ENCODE measurements at regions not wholly inside any gene's neighbourhood (a gene's known extent, or its start where the extent isn't known, plus 50 kb on each side); places are given as distances from the start of the nearest gene placed in this dataset.

DNA sequence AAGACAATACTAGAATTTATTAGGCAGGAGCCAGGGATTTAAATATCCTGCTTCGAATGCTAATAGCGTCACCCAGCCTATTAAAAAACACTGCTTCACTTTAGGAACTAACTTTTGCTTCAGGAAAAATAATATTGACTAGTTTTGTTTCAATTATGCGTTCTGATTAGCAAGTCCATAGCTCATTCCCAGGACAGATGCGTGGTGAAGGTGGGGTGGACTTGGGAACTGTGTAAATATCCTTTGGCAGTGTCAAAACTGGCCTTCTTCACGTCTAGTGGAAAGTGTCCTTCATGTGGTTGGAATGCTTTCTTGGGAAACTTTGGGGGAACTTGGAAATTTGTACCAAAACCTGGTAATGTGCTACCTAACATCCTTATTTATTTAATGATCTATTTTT, 474.8 kb upstream of the NOVA1 start (continued):
- TF ChIP-seq, protein P1, sequence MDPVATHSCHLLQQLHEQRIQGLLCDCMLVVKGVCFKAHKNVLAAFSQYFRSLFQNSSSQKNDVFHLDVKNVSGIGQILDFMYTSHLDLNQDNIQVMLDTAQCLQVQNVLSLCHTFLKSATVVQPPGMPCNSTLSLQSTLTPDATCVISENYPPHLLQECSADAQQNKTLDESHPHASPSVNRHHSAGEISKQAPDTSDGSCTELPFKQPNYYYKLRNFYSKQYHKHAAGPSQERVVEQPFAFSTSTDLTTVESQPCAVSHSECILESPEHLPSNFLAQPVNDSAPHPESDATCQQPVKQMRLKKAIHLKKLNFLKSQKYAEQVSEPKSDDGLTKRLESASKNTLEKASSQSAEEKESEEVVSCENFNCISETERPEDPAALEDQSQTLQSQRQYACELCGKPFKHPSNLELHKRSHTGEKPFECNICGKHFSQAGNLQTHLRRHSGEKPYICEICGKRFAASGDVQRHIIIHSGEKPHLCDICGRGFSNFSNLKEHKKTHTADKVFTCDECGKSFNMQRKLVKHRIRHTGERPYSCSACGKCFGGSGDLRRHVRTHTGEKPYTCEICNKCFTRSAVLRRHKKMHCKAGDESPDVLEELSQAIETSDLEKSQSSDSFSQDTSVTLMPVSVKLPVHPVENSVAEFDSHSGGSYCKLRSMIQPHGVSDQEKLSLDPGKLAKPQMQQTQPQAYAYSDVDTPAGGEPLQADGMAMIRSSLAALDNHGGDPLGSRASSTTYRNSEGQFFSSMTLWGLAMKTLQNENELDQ (tag by site-specific recombination; IDR thresholded peaks at IDR 0.05; ENCODE audit: low read depth), result no peak
- TF ChIP-seq, protein P2, sequence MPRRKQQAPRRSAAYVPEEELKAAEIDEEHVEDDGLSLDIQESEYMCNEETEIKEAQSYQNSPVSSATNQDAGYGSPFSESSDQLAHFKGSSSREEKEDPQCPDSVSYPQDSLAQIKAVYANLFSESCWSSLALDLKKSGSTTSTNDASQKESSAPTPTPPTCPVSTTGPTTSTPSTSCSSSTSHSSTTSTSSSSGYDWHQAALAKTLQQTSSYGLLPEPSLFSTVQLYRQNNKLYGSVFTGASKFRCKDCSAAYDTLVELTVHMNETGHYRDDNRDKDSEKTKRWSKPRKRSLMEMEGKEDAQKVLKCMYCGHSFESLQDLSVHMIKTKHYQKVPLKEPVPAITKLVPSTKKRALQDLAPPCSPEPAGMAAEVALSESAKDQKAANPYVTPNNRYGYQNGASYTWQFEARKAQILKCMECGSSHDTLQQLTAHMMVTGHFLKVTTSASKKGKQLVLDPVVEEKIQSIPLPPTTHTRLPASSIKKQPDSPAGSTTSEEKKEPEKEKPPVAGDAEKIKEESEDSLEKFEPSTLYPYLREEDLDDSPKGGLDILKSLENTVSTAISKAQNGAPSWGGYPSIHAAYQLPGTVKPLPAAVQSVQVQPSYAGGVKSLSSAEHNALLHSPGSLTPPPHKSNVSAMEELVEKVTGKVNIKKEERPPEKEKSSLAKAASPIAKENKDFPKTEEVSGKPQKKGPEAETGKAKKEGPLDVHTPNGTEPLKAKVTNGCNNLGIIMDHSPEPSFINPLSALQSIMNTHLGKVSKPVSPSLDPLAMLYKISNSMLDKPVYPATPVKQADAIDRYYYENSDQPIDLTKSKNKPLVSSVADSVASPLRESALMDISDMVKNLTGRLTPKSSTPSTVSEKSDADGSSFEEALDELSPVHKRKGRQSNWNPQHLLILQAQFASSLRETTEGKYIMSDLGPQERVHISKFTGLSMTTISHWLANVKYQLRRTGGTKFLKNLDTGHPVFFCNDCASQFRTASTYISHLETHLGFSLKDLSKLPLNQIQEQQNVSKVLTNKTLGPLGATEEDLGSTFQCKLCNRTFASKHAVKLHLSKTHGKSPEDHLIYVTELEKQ (tag by site-specific recombination; IDR thresholded peaks at IDR 0.05; ENCODE audit: borderline replicate concordance), result no peak

DNA sequence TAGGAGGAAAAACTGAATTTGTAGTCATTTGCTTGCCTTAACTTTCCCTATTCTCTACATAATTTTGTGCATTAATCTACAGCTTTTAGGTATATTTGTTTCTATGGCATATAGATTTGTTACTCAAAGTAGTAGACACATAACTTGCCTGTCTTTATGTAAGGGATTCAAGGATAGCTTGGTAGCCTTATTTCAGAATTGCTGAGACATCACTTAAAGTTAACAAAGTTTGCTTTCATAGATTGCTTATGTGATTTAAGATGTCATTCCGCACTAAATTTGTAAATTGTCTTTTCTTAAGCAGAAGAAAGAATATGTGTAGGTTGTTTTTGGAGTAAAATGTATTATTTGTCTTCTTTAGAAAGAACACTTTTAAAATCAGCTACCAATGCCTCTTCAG, 477.7 kb upstream of the NOVA1 start:
- H3K27ac ChIP-seq (ENCODE audit: extremely low read depth, low read depth, low read length), result no peak overlapping the region
- no peaks in the 10 kb centered on the region for H3K36me3 ChIP-seq (ENCODE audit: control insufficient read depth in 2 of 2, insufficient read depth in 1 of 2, low read length in 2 of 2)
- no peaks in the 10 kb centered on the region for H3K9me3 ChIP-seq (ENCODE audit: control insufficient read depth, insufficient read depth, low read depth, low read length)
- no peak overlapping the region for H3K4me3 ChIP-seq (ENCODE audit: low read depth, low read length)
- no peak for TF ChIP-seq YY2 (tag by site-specific recombination; IDR thresholded peaks at IDR 0.05)
- TF ChIP-seq, protein P3, sequence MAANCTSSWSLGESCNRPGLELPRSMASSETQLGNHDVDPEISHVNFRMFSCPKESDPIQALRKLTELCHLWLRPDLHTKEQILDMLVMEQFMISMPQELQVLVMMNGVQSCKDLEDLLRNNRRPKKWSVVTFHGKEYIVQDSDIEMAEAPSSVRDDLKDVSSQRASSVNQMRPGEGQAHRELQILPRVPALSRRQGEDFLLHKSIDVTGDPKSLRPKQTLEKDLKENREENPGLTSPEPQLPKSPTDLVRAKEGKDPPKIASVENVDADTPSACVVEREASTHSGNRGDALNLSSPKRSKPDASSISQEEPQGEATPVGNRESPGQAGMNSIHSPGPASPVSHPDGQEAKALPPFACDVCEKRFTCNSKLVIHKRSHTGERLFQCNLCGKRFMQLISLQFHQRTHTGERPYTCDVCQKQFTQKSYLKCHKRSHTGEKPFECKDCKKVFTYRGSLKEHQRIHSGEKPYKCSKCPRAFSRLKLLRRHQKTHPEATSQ (tag by site-specific recombination; IDR thresholded peaks at IDR 0.05), result no peak
- ChIA-PET CTCF (interaction anchor here (0.6 kb wide), 1 partner anchor 1557 kb away, joined by 3 read pairs; no protein-coding TSS in a partner anchor), POLR2A (no interaction called here)
- no peaks in the 10 kb centered on the region for H3K4me1 ChIP-seq (ENCODE audit: control insufficient read depth, insufficient read depth, low read length)

DNA sequence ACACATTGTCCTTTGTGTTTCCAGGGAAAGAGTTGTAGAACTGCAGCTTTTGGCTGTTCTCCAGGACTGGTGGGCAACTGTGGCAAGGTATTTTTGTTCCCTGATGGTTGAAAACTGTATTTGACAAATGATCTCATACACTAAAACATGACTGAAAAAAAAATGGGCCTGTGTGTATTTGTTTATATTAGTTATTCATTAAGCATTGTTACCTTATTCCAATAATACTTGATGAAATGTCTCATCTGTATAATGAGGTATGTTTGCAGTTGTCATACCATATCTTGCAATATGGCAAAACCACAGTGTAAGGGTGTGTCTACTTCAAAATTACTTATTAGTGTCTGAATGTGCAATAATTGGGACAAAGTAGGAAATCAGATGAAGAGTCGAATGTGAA, 479.4 kb upstream of the NOVA1 start:
- CTCF ChIA-PET, result no interaction called here
- Histone ChIP-seq H3K36me3 (ENCODE audit: control insufficient read depth in 2 of 2, insufficient read depth in 1 of 2, low read length in 2 of 2) (no peaks in the 10 kb centered on the region), H3K9me3 (ENCODE audit: control insufficient read depth, insufficient read depth, low read depth, low read length) (no peaks in the 10 kb centered on the region), H3K4me1 (ENCODE audit: control insufficient read depth, insufficient read depth, low read length) (no peaks in the 10 kb centered on the region), H3K4me3 (ENCODE audit: low read depth, low read length) (no peak overlapping the region), H3K27ac (ENCODE audit: extremely low read depth, low read depth, low read length) (no peak overlapping the region)
- no peak for TF ChIP-seq ZNF510 (tag by site-specific recombination; IDR thresholded peaks at IDR 0.05; ENCODE audit: insufficient replicate concordance)
- TF ChIP-seq ZNF560 (tag by site-specific recombination; IDR thresholded peaks at IDR 0.05; ENCODE audit: borderline replicate concordance), result no peak
- TF ChIP-seq HOXC10 (CRISPR knock-in tag; IDR thresholded peaks at IDR 0.05), result no peak
- TF ChIP-seq, protein P4, sequence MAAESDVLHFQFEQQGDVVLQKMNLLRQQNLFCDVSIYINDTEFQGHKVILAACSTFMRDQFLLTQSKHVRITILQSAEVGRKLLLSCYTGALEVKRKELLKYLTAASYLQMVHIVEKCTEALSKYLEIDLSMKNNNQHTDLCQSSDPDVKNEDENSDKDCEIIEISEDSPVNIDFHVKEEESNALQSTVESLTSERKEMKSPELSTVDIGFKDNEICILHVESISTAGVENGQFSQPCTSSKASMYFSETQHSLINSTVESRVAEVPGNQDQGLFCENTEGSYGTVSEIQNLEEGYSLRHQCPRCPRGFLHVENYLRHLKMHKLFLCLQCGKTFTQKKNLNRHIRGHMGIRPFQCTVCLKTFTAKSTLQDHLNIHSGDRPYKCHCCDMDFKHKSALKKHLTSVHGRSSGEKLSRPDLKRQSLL (tag by site-specific recombination; IDR thresholded peaks at IDR 0.05), result no peak
- TF ChIP-seq ZNF155 (tag by site-specific recombination; IDR thresholded peaks at IDR 0.05), result no peak
- no peak for TF ChIP-seq ZNF521 (tag by site-specific recombination; IDR thresholded peaks at IDR 0.05)
- no peak for TF ChIP-seq ZNF768 (tag by site-specific recombination; IDR thresholded peaks at IDR 0.05)
- POLR2A ChIA-PET, result no interaction called here

DNA sequence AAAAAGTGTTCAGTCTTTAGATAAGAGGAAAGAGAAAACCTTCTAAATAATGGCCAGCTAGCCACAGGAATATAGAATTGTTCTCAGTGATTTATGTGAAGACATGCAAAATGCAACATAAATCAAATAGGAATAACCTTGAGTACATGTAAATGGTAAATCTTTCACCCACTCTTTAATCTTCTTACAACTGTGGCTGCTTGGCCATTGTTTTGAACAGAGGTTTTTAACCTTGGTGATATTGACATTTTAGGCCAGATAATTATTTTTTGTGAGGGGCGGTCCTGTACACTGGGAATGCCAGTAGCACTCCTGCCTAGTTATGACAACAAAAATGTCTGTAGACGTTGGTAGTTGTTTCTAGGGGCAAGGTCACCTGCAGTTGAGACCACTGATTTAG, 479.9 kb upstream of the NOVA1 start:
- ChIA-PET CTCF (no interaction called here), POLR2A (no interaction called here)
- H3K27ac ChIP-seq (ENCODE audit: extremely low read depth, low read depth, low read length), result no peak overlapping the region
- H3K4me1 ChIP-seq (ENCODE audit: control insufficient read depth, insufficient read depth, low read length), result no peaks in the 10 kb centered on the region
- H3K36me3 ChIP-seq (ENCODE audit: control insufficient read depth in 2 of 2, insufficient read depth in 1 of 2, low read length in 2 of 2), result no peaks in the 10 kb centered on the region
- no peak overlapping the region for H3K4me3 ChIP-seq (ENCODE audit: low read depth, low read length)
- H3K9me3 ChIP-seq (ENCODE audit: control insufficient read depth, insufficient read depth, low read depth, low read length), result no peaks in the 10 kb centered on the region
- no peak for TF ChIP-seq MEIS1 (CRISPR knock-in tag; IDR thresholded peaks at IDR 0.05; ENCODE audit: borderline replicate concordance)
- no peak for TF ChIP-seq ZNF623 (tag by site-specific recombination; IDR thresholded peaks at IDR 0.05)
- no peak for TF ChIP-seq ZNF560 (tag by site-specific recombination; IDR thresholded peaks at IDR 0.05; ENCODE audit: borderline replicate concordance)
- TF ChIP-seq ZNF169 (tag by site-specific recombination; IDR thresholded peaks at IDR 0.05), result no peak
- no peak for TF ChIP-seq ZNF747 (tag by site-specific recombination; IDR thresholded peaks at IDR 0.05)
- TF ChIP-seq ZNF624 (tag by site-specific recombination; IDR thresholded peaks at IDR 0.05), result no peak
- TF ChIP-seq, protein P3 (tag by site-specific recombination; IDR thresholded peaks at IDR 0.05), result no peak
- no peak for TF ChIP-seq SP3 (tag by site-specific recombination; IDR thresholded peaks at IDR 0.05)
- no peak for TF ChIP-seq ZNF600 (tag by site-specific recombination; IDR thresholded peaks at IDR 0.05)
- no peak for TF ChIP-seq MZF1 (tag by site-specific recombination; IDR thresholded peaks at IDR 0.05; ENCODE audit: borderline replicate concordance)
- TF ChIP-seq ZEB2 (tag by site-specific recombination; IDR thresholded peaks at IDR 0.05), result no peak
- TF ChIP-seq ZNF530 (tag by site-specific recombination; IDR thresholded peaks at IDR 0.05; ENCODE audit: low read depth), result no peak

Data from HEK293 (cell line).